ENCODE measurements at regions not wholly inside any gene's neighbourhood (a gene's known extent, or its start where the extent isn't known, plus 50 kb on each side); places are given as distances from the start of the nearest gene placed in this dataset.

GRCh38 chr18:64882896-64883295, 734.0 kb upstream of the LINC00305 start:
- H3K27ac Mint-ChIP-seq (ENCODE audit: unreplicated experiment): no peak overlapping the region
- H3K4me3 Mint-ChIP-seq (ENCODE audit: unreplicated experiment): no peak overlapping the region
- H3K36me3 Mint-ChIP-seq (ENCODE audit: unreplicated experiment): no peaks in the 10 kb centered on the region
- no peaks in the 10 kb centered on the region for H3K4me1 Mint-ChIP-seq (ENCODE audit: unreplicated experiment)
- DNase-seq (ENCODE audit: extremely low spot score, unreplicated experiment): no peak
- H3K9me3 Mint-ChIP-seq (ENCODE audit: unreplicated experiment): peaks cover 11% of the 10 kb centered on the region
- no peaks in the 10 kb centered on the region for H3K27me3 Mint-ChIP-seq (ENCODE audit: unreplicated experiment)
- no peak for TF ChIP-seq CTCF (IDR thresholded peaks at IDR 0.05)

- Mint-ChIP-seq H3K27me3 (ENCODE audit: unreplicated experiment) (no peaks in the 10 kb centered on the region), H3K4me1 (ENCODE audit: unreplicated experiment) (no peaks in the 10 kb centered on the region), H3K27ac (ENCODE audit: unreplicated experiment) (no peak overlapping the region), H3K9me3 (ENCODE audit: unreplicated experiment) (peaks cover 21% of the 10 kb centered on the region), H3K36me3 (ENCODE audit: unreplicated experiment) (no peaks in the 10 kb centered on the region), H3K4me3 (ENCODE audit: unreplicated experiment) (no peak overlapping the region)
- no peak for TF ChIP-seq CTCF (IDR thresholded peaks at IDR 0.05)
- no peak for DNase-seq (ENCODE audit: extremely low spot score, unreplicated experiment)
Observed at GRCh38 chr18:64876833-64877232, 727.9 kb upstream of the LINC00305 start.

- no peak for DNase-seq (ENCODE audit: extremely low spot score, unreplicated experiment)
- H3K4me1 Mint-ChIP-seq (ENCODE audit: unreplicated experiment): no peaks in the 10 kb centered on the region
Observed at GRCh38 chr18:64872710-64873458, 724.0 kb upstream of the LINC00305 start.

GRCh38 chr18:64854112-64854511, 705.2 kb upstream of the LINC00305 start:
- no peak overlapping the region for H3K4me3 Mint-ChIP-seq (ENCODE audit: unreplicated experiment)
- peaks cover 21% of the 10 kb centered on the region for H3K9me3 Mint-ChIP-seq (ENCODE audit: unreplicated experiment)
- TF ChIP-seq CTCF (IDR thresholded peaks at IDR 0.05): no peak
- no peak for DNase-seq (ENCODE audit: extremely low spot score, unreplicated experiment)
- H3K27me3 Mint-ChIP-seq (ENCODE audit: unreplicated experiment): no peaks in the 10 kb centered on the region
- no peak overlapping the region for H3K27ac Mint-ChIP-seq (ENCODE audit: unreplicated experiment)
- H3K36me3 Mint-ChIP-seq (ENCODE audit: unreplicated experiment): no peaks in the 10 kb centered on the region
- H3K4me1 Mint-ChIP-seq (ENCODE audit: unreplicated experiment): no peaks in the 10 kb centered on the region

More at GRCh38 chr18:64872710-64873458, 724.0 kb upstream of the LINC00305 start:
- Mint-ChIP-seq H3K36me3 (ENCODE audit: unreplicated experiment) (no peaks in the 10 kb centered on the region), H3K27ac (ENCODE audit: unreplicated experiment) (no peak overlapping the region), H3K27me3 (ENCODE audit: unreplicated experiment) (no peaks in the 10 kb centered on the region), H3K9me3 (ENCODE audit: unreplicated experiment) (peaks cover 22% of the 10 kb centered on the region), H3K4me3 (ENCODE audit: unreplicated experiment) (no peak overlapping the region)
- no peak for TF ChIP-seq CTCF (IDR thresholded peaks at IDR 0.05)

GRCh38 chr18:64852281-64852680, 703.4 kb upstream of the LINC00305 start:
- H3K27me3 Mint-ChIP-seq (ENCODE audit: unreplicated experiment): no peaks in the 10 kb centered on the region
- H3K4me3 Mint-ChIP-seq (ENCODE audit: unreplicated experiment): no peak overlapping the region
- H3K4me1 Mint-ChIP-seq (ENCODE audit: unreplicated experiment): no peaks in the 10 kb centered on the region
- H3K9me3 Mint-ChIP-seq (ENCODE audit: unreplicated experiment): peaks cover 15% of the 10 kb centered on the region
- H3K36me3 Mint-ChIP-seq (ENCODE audit: unreplicated experiment): no peaks in the 10 kb centered on the region
- DNase-seq (ENCODE audit: extremely low spot score, unreplicated experiment): no peak
- no peak overlapping the region for H3K27ac Mint-ChIP-seq (ENCODE audit: unreplicated experiment)
- TF ChIP-seq CTCF (IDR thresholded peaks at IDR 0.05): no peak

All from osteocyte (in vitro differentiated cells).